Neural cell (in vitro differentiated cells): ENCODE measurements at regions not wholly inside any gene's neighbourhood (a gene's known extent, or its start where the extent isn't known, plus 50 kb on each side); places are given as distances from the start of the nearest gene placed in this dataset.

Experiments used
- EP300 ChIP-seq: fragments of 450-650 bp; conservative IDR thresholded peaks from 2 replicates; pipeline ENCODE4 v1.6.1; 2014; ENCODE audit warnings: antibody characterized with exemption, mild to moderate bottlenecking, moderate library complexity; ENCODE audit not compliant: poor library complexity, severe bottlenecking
- EZH2 ChIP-seq: fragments of 200-600, 300-800 bp; shearing (Covaris generic), sonication (generic); IDR thresholded peaks from 2 replicates; pipeline ENCODE4 v1.6.1; 2014; ENCODE audit warnings: antibody characterized with exemption, low read length, borderline replicate concordance, mild to moderate bottlenecking; ENCODE audit not compliant: insufficient read depth, poor library complexity, severe bottlenecking
- POLR2AphosphoS5 ChIP-seq: IDR thresholded peaks from 2 replicates; pipeline ENCODE4 v1.6.1; 2012
- RAD21 ChIP-seq: fragments of 450-650 bp; conservative IDR thresholded peaks from 2 replicates; pipeline ENCODE4 v1.6.1; 2014; ENCODE audit warnings: antibody characterized with exemption, mild to moderate bottlenecking, moderate library complexity
- TF ChIP-seq, protein P1 (sequence below): fragments of 450-650 bp; IDR thresholded peaks from 2 replicates; pipeline ENCODE4 v1.5.1; 2014; ENCODE audit warnings: antibody characterized with exemption, mild to moderate bottlenecking, moderate library complexity; ENCODE audit not compliant: poor library complexity, severe bottlenecking

DNA sequence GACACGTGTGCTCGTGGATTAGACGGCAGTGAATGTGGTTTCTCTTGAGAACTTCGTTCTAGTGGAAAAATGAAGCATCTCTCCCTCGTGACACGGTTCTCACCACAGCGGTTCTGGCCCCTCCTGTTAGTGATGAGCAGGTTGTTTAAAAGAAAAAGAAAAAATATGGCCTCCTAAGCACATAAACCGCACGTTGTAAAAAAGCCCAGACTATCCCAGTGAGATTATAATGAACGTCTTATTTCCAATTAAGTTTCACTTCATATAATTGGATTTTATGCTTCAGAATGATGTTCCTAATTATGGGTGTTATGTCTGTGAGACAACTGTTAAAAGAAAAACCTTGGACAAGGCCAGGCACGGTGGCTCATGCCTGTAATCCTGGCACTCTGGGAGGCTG is 74.5 kb upstream of the FRMD1 start:
- TF ChIP-seq, protein P1, sequence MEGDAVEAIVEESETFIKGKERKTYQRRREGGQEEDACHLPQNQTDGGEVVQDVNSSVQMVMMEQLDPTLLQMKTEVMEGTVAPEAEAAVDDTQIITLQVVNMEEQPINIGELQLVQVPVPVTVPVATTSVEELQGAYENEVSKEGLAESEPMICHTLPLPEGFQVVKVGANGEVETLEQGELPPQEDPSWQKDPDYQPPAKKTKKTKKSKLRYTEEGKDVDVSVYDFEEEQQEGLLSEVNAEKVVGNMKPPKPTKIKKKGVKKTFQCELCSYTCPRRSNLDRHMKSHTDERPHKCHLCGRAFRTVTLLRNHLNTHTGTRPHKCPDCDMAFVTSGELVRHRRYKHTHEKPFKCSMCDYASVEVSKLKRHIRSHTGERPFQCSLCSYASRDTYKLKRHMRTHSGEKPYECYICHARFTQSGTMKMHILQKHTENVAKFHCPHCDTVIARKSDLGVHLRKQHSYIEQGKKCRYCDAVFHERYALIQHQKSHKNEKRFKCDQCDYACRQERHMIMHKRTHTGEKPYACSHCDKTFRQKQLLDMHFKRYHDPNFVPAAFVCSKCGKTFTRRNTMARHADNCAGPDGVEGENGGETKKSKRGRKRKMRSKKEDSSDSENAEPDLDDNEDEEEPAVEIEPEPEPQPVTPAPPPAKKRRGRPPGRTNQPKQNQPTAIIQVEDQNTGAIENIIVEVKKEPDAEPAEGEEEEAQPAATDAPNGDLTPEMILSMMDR: no peak
- TF ChIP-seq POLR2AphosphoS5: no peak
- no peak for TF ChIP-seq RAD21
- TF ChIP-seq EZH2: no peak
- no peak for TF ChIP-seq EP300
